SK-N-SH treated with all-trans-retinoic acid at 6 μM for 48 hours (cell line): ENCODE measurements at regions not wholly inside any gene's neighbourhood (a gene's known extent, or its start where the extent isn't known, plus 50 kb on each side); places are given as distances from the start of the nearest gene placed in this dataset.

Experiments
- ATAC-seq: fragments of 200-7000 bp; cut with Tn5 transposase; 3 replicates; pipeline ENCODE4 v1.9.1; 2020; ENCODE audit warnings: mild to moderate bottlenecking, moderate library complexity
- ARNTL ChIP-seq: fragments of 450-650 bp; formaldehyde crosslinking; IDR thresholded peaks from 2 replicates; pipeline ENCODE4 v1.5.0; 2020; ENCODE audit warnings: low read depth, mild to moderate bottlenecking, moderate library complexity, borderline replicate concordance
- BACH2 ChIP-seq: fragments of 250-450 bp; sonication (Bioruptor Pico); IDR thresholded peaks from 2 replicates; pipeline ENCODE4 v1.9.0; 2021; ENCODE audit warnings: mild to moderate bottlenecking, borderline replicate concordance
- CSDC2 ChIP-seq: fragments of 250-450 bp; sonication (Bioruptor Pico); IDR thresholded peaks from 2 replicates; pipeline ENCODE4 v1.5.0; 2020; ENCODE audit warnings: mild to moderate bottlenecking, moderate library complexity
- CSRNP3 ChIP-seq: fragments of 250-450 bp; sonication (Bioruptor Pico); IDR thresholded peaks from 2 replicates; pipeline ENCODE4 v1.5.1; 2021; ENCODE audit warnings: mild to moderate bottlenecking, moderate library complexity
- ESRRG ChIP-seq: fragments of 250-450 bp; sonication (Bioruptor Pico); IDR thresholded peaks from 2 replicates; pipeline ENCODE4 v1.6.1; 2021; ENCODE audit warnings: mild to moderate bottlenecking
- GLIS3 ChIP-seq: fragments of 250-450 bp; sonication (Bioruptor Pico); IDR thresholded peaks from 2 replicates; pipeline ENCODE4 v1.5.0; 2020; ENCODE audit warnings: mild to moderate bottlenecking, moderate library complexity
- ISL1 ChIP-seq: fragments of 250-450 bp; sonication (Bioruptor Pico); IDR thresholded peaks from 2 replicates; pipeline ENCODE4 v2.1.2; 2022; ENCODE audit warnings: mild to moderate bottlenecking, moderate library complexity
- OSR1 ChIP-seq: fragments of 250-450 bp; sonication (Bioruptor Pico); IDR thresholded peaks from 2 replicates; pipeline ENCODE4 v1.8.0; 2022; ENCODE audit warnings: moderate library complexity, mild to moderate bottlenecking, inconsistent platforms
- PPARA ChIP-seq: fragments of 250-450 bp; sonication (Bioruptor Pico); IDR thresholded peaks from 2 replicates; pipeline ENCODE4 v1.5.0; 2020; ENCODE audit warnings: mild to moderate bottlenecking, borderline replicate concordance
- RARB ChIP-seq: fragments of 250-450 bp; sonication (Bioruptor Pico); IDR thresholded peaks from 2 replicates; pipeline ENCODE4 v1.8.0; 2021; ENCODE audit warnings: mild to moderate bottlenecking, moderate library complexity
- SNAI2 ChIP-seq: fragments of 250-450 bp; sonication (Bioruptor Pico); IDR thresholded peaks from 2 replicates; pipeline ENCODE4 v1.5.0; 2020; ENCODE audit warnings: mild to moderate bottlenecking, moderate library complexity
- TOX ChIP-seq: fragments of 250-450 bp; sonication (Bioruptor Pico); IDR thresholded peaks from 2 replicates; pipeline ENCODE4 v1.8.0; 2021; ENCODE audit warnings: mild to moderate bottlenecking, moderate library complexity, borderline replicate concordance
- TSHZ2 ChIP-seq: fragments of 250-450 bp; sonication (Bioruptor Pico); IDR thresholded peaks from 2 replicates; pipeline ENCODE4 v1.5.0; 2020; ENCODE audit warnings: mild to moderate bottlenecking, moderate library complexity
- ZC3H10 ChIP-seq: fragments of 250-450 bp; sonication (Bioruptor Pico); IDR thresholded peaks from 2 replicates; pipeline ENCODE4 v1.5.1; 2021; ENCODE audit warnings: mild to moderate bottlenecking, moderate library complexity
- ZFP3 ChIP-seq: fragments of 250-450 bp; sonication (Bioruptor Pico); IDR thresholded peaks from 2 replicates; pipeline ENCODE4 v1.5.0; 2020; ENCODE audit warnings: mild to moderate bottlenecking, moderate library complexity
- ZFP30 ChIP-seq: fragments of 450-650 bp; formaldehyde crosslinking; IDR thresholded peaks from 2 replicates; pipeline ENCODE4 v1.5.0; 2022; ENCODE audit warnings: mild to moderate bottlenecking, moderate library complexity
- ZNF70 ChIP-seq: fragments of 450-650 bp; formaldehyde crosslinking; IDR thresholded peaks from 2 replicates; pipeline ENCODE4 v1.5.0; 2020; ENCODE audit warnings: mild to moderate bottlenecking, moderate library complexity
- ZNF8 ChIP-seq: fragments of 450-650 bp; formaldehyde crosslinking; IDR thresholded peaks from 2 replicates; pipeline ENCODE4 v1.5.0; 2020; ENCODE audit warnings: mild to moderate bottlenecking, moderate library complexity
- TF ChIP-seq, protein P1 (sequence below): fragments of 250-450 bp; sonication (Bioruptor Pico); IDR thresholded peaks from 2 replicates; pipeline ENCODE4 v1.8.0; 2021; ENCODE audit warnings: low read depth, mild to moderate bottlenecking, moderate library complexity, borderline replicate concordance
- TF ChIP-seq, protein P2 (sequence below): fragments of 250-450 bp; sonication (Bioruptor Pico); IDR thresholded peaks from 2 replicates; pipeline ENCODE4 v1.5.1; 2020; ENCODE audit warnings: low read depth, mild to moderate bottlenecking, moderate library complexity
- TF ChIP-seq, protein P3 (sequence below): fragments of 250-450 bp; sonication (Bioruptor Pico); IDR thresholded peaks from 2 replicates; pipeline ENCODE4 v1.8.0; 2020; ENCODE audit warnings: mild to moderate bottlenecking, moderate library complexity, borderline replicate concordance

DNA sequence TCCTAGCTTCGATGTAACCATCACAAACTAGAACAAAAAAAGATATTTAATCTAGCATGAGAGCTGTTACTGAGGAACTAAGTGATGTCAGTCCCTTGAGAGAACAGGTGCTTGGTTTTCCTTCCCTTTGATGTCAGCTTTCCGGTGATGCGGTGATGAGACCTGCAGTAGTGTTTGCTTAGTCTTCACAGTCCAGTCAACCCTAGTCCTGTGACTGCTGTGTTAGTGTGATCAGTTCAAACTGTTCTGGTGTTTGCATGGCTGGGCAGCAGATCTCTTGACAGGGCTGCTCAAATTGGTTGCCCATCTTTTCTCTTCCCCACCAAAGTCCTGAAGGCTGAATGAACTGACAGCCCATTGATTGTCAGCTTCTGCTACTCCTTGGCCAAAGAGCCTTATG is 608.6 kb upstream of the DAB2 start:
- TF ChIP-seq SNAI2 (CRISPR knock-in tag) (no peak), ZC3H10 (CRISPR knock-in tag) (no peak), ZFP3 (CRISPR knock-in tag) (no peak), ISL1 (CRISPR knock-in tag) (no peak)
- TF ChIP-seq, protein P1, sequence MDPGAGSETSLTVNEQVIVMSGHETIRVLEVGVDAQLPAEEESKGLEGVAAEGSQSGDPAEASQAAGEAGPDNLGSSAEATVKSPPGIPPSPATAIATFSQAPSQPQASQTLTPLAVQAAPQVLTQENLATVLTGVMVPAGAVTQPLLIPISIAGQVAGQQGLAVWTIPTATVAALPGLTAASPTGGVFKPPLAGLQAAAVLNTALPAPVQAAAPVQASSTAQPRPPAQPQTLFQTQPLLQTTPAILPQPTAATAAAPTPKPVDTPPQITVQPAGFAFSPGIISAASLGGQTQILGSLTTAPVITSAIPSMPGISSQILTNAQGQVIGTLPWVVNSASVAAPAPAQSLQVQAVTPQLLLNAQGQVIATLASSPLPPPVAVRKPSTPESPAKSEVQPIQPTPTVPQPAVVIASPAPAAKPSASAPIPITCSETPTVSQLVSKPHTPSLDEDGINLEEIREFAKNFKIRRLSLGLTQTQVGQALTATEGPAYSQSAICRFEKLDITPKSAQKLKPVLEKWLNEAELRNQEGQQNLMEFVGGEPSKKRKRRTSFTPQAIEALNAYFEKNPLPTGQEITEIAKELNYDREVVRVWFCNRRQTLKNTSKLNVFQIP (CRISPR knock-in tag): no peak

DNA sequence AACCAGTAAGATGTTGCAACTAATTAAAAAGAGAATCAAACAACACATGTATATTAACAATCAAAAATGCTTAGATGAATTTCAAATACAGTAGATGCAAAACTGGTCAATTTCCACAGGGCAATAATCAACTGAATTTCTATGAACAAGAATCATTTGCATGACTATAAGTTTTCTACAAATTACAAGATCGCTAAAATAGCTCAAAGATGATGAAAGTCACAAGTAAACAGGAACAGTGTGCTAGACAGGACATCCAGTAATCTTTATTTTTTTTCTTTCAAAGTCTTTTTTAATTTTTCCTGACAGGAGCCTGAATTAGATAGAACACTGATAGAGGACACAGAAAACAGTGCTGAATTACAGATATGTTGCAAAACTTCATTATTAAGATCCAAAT is 608.2 kb upstream of the DAB2 start:
- no peak for TF ChIP-seq ESRRG (CRISPR knock-in tag)
- TF ChIP-seq ZNF70: no peak
- TF ChIP-seq OSR1 (CRISPR knock-in tag): no peak
- TF ChIP-seq ZFP30 (CRISPR knock-in tag): no peak
- no peak for TF ChIP-seq PPARA (CRISPR knock-in tag)
- no peak for TF ChIP-seq RARB (CRISPR knock-in tag)
- no peak for TF ChIP-seq GLIS3 (CRISPR knock-in tag)
- TF ChIP-seq, protein P2, sequence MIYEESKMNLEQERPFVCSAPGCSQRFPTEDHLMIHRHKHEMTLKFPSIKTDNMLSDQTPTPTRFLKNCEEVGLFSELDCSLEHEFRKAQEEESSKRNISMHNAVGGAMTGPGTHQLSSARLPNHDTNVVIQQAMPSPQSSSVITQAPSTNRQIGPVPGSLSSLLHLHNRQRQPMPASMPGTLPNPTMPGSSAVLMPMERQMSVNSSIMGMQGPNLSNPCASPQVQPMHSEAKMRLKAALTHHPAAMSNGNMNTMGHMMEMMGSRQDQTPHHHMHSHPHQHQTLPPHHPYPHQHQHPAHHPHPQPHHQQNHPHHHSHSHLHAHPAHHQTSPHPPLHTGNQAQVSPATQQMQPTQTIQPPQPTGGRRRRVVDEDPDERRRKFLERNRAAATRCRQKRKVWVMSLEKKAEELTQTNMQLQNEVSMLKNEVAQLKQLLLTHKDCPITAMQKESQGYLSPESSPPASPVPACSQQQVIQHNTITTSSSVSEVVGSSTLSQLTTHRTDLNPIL (CRISPR knock-in tag): no peak
- no peak for TF ChIP-seq ZNF8
- TF ChIP-seq ARNTL (CRISPR knock-in tag): no peak
- TF ChIP-seq TSHZ2 (CRISPR knock-in tag): no peak
- TF ChIP-seq, protein P3, sequence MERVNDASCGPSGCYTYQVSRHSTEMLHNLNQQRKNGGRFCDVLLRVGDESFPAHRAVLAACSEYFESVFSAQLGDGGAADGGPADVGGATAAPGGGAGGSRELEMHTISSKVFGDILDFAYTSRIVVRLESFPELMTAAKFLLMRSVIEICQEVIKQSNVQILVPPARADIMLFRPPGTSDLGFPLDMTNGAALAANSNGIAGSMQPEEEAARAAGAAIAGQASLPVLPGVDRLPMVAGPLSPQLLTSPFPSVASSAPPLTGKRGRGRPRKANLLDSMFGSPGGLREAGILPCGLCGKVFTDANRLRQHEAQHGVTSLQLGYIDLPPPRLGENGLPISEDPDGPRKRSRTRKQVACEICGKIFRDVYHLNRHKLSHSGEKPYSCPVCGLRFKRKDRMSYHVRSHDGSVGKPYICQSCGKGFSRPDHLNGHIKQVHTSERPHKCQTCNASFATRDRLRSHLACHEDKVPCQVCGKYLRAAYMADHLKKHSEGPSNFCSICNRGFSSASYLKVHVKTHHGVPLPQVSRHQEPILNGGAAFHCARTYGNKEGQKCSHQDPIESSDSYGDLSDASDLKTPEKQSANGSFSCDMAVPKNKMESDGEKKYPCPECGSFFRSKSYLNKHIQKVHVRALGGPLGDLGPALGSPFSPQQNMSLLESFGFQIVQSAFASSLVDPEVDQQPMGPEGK (CRISPR knock-in tag): no peak
- no peak for TF ChIP-seq ZFP3 (CRISPR knock-in tag)
- no peak for TF ChIP-seq SNAI2 (CRISPR knock-in tag)
- no peak for TF ChIP-seq BACH2
- TF ChIP-seq CSRNP3: no peak
- no peak for ATAC-seq

More for the DNA sequence above, 608.6 kb upstream of the DAB2 start:
- no peak for ATAC-seq

DNA sequence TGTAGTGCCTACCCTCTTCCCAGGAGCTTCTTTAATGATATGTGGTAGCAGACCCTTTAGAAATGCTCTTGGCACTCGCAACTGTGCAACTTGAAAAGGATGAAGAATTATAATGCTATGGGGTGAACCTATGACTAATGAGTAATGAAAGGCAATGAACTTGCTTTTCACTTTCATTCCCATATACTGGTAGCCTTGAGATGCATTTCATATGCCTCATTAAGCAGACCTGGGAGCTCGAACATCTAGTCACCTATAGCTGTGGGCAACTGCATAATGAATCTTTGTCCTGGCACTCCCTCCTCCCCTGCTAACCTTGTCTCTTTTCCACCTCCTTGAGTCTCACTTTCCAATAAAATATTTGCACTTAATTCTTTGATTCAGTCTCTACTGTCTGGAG is 605.9 kb upstream of the DAB2 start:
- ATAC-seq: no peak
- no peak for TF ChIP-seq GLIS3 (CRISPR knock-in tag)
- TF ChIP-seq ZFP3 (CRISPR knock-in tag): no peak
- no peak for TF ChIP-seq ISL1 (CRISPR knock-in tag)

- no peak for ATAC-seq
- TF ChIP-seq ZNF70 (no peak), ZC3H10 (CRISPR knock-in tag) (no peak), CSDC2 (CRISPR knock-in tag) (no peak), SNAI2 (CRISPR knock-in tag) (no peak), RARB (CRISPR knock-in tag) (no peak), ZFP3 (CRISPR knock-in tag) (no peak), TSHZ2 (CRISPR knock-in tag) (no peak), OSR1 (CRISPR knock-in tag) (no peak), ZNF8 (no peak), ZFP30 (CRISPR knock-in tag) (no peak), TOX (CRISPR knock-in tag) (no peak), CSRNP3 (no peak), ISL1 (CRISPR knock-in tag) (no peak), BACH2 (no peak), ESRRG (CRISPR knock-in tag) (no peak)
- TF ChIP-seq, all 23 proteins: peak for 0
Observed at GRCh38 chr5:40029711-40030495, 605.1 kb upstream of the DAB2 start.
